ENCODE measurements at regions not wholly inside any gene's neighbourhood (a gene's known extent, or its start where the extent isn't known, plus 50 kb on each side); places are given as distances from the start of the nearest gene placed in this dataset.
A peak's percentile ranks its signal among the peaks of the same experiment; 100 is the strongest.
"Not testable (repeated sequence)": the region's sequence is repeated elsewhere in the genome, so short reads cannot be mapped to it uniquely, and the experiment has no call there.

GRCh38 chr15:29648415-29648814 is 173.9 kb downstream of the TJP1 start:
- DNase-seq (ENCODE audit: low read depth) = not testable (repeated sequence)

GRCh38 chr15:29645841-29646240 is 176.4 kb downstream of the TJP1 start:
- DNase-seq (ENCODE audit: low read depth) = no peak

GRCh38 chr15:29644361-29644760 is 177.9 kb downstream of the TJP1 start:
- not testable (repeated sequence) for DNase-seq (ENCODE audit: low read depth)

- no peak for DNase-seq (ENCODE audit: low read depth)
These were observed 183.5 kb downstream of the TJP1 start for GRCh38 chr15:29638781-29639180.

- no peak for DNase-seq (ENCODE audit: low read depth)
These were observed 184.3 kb downstream of the TJP1 start for GRCh38 chr15:29638011-29638410.

GRCh38 chr15:29637555-29637954 is 184.7 kb downstream of the TJP1 start:
- no peak for DNase-seq (ENCODE audit: low read depth)

GRCh38 chr15:29636921-29637320 is 185.3 kb downstream of the TJP1 start:
- no peak for DNase-seq (ENCODE audit: low read depth)

- DNase-seq (ENCODE audit: low read depth) = peak; percentile 3
These were observed 186.1 kb downstream of the TJP1 start for GRCh38 chr15:29636140-29636539.

GRCh38 chr15:29635513-29636098 is 186.7 kb downstream of the TJP1 start:
- DNase-seq (ENCODE audit: low read depth) = no peak

GRCh38 chr15:29633971-29634370 is 188.3 kb downstream of the TJP1 start:
- no peak for DNase-seq (ENCODE audit: low read depth)

- DNase-seq (ENCODE audit: low read depth) = no peak
These were observed 189.4 kb downstream of the TJP1 start for GRCh38 chr15:29632671-29633406.

- DNase-seq (ENCODE audit: low read depth) = no peak
These were observed 190.9 kb downstream of the TJP1 start for GRCh38 chr15:29631076-29632070.

- DNase-seq (ENCODE audit: low read depth) = no peak
These were observed 198.0 kb downstream of the TJP1 start for GRCh38 chr15:29624271-29624670.

- no peak for DNase-seq (ENCODE audit: low read depth)
These were observed 199.1 kb downstream of the TJP1 start for GRCh38 chr15:29623116-29623639.

- peak; percentile 6 for DNase-seq (ENCODE audit: low read depth)
These were observed 199.6 kb downstream of the TJP1 start for GRCh38 chr15:29622637-29623036.

GRCh38 chr15:29621616-29622015 is 200.7 kb downstream of the TJP1 start:
- no peak for DNase-seq (ENCODE audit: low read depth)

GRCh38 chr15:29618586-29618985 is 203.7 kb downstream of the TJP1 start:
- no peak for DNase-seq (ENCODE audit: low read depth)

- peak; percentile 29 for DNase-seq (ENCODE audit: low read depth)
These were observed 205.8 kb downstream of the TJP1 start for GRCh38 chr15:29616512-29616911.

- no peak for DNase-seq (ENCODE audit: low read depth)
These were observed 206.5 kb downstream of the TJP1 start for GRCh38 chr15:29615791-29616190.

- DNase-seq (ENCODE audit: low read depth) = no peak
These were observed 208.3 kb downstream of the TJP1 start for GRCh38 chr15:29613951-29614382.

GRCh38 chr15:29612701-29613100 is 209.6 kb downstream of the TJP1 start:
- peak; percentile 66 for DNase-seq (ENCODE audit: low read depth)

- peak; percentile 97 for DNase-seq (ENCODE audit: low read depth)
These were observed 210.2 kb downstream of the TJP1 start for GRCh38 chr15:29612096-29612495.

Measured in EH (cell line).